Caki2 (cell line): ENCODE measurements at regions not wholly inside any gene's neighbourhood (a gene's known extent, or its start where the extent isn't known, plus 50 kb on each side); places are given as distances from the start of the nearest gene placed in this dataset.

Source experiments
- DNase-seq: peaks from one replicate; pipeline ENCODE4 v3.0.0-alpha.2; 2015; ENCODE audit warnings: low read depth
- in situ Hi-C: cut with HindIII; loops from 2 replicates; pipeline ENCODE4 v1.10.0; 2016; ENCODE audit warnings: low sequenced_read_pairs, low pct_unique_long_range_greater_than_20kb, mixed read lengths

DNA sequence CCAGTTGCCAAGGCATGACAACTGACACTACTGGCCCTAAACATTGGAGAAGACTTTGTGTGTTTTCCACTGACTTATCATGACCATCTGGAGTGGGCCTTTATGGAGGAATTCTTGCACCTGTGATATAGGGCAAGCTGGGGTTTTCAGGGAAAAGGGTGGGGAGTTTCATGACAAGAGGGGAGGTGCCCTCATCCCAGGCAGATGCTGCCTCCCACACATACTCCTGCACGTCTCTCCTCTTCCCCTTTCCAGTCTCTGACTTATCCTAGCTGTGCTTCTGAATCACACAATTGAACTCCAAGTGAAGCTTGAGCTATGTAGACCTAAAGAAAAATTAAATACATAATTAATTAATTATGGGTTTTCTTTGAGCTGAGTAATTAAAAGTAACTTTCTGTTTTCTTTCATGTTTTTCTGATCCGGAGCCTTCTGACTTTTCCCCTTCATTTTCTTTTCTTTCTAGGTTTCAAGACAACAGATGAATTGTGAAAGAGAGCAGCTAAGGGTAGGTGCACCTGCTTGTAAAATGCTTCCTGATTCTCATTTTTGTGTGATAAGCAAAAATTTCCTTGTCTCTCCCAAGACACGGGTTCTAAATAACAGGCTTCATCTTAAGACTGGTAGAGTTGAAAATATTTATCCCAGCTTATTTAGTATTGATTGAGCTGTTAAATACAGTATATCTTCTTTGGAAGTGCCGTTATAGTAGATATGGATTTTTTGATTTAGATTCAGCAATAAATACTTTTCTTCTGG is 280.9 kb upstream of the RBFOX1 start:
- in situ Hi-C loops = no loop called here
- no peak for DNase-seq

GRCh38 chr16:7044331-7044730 is 288.3 kb upstream of the RBFOX1 start:
- in situ Hi-C loops = no loop called here
- DNase-seq = no peak

DNA sequence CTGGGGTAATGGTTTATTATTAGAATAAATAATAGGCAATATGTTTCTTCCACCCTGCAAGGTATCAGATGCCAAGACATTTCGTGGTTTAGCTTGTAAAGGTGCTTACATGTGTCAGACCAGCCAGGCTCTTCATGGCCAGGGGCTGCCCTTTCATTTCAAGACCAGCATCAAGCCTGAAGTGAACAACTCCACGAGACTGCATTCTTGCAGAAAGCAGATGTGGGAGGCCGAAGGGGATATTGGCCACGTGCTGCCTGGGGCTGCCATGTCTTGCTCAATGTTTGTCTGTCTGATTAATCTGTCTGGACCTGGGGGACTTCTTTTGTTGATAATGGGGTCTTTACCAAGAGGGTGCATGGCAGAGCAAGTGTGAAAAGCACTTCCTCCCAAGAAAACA is 294.2 kb upstream of the RBFOX1 start:
- no peak for DNase-seq
- in situ Hi-C loops = no loop called here

- in situ Hi-C loops = no loop called here
- DNase-seq = no peak
Measured at GRCh38 chr16:7037495-7037894, 295.1 kb upstream of the RBFOX1 start.

- peak; percentile 38 for DNase-seq
- in situ Hi-C loops = no loop called here
Measured at GRCh38 chr16:7031031-7031430, 301.6 kb upstream of the RBFOX1 start.

- DNase-seq = no peak
- in situ Hi-C loops = no loop called here
Measured at GRCh38 chr16:7027401-7027800, 305.2 kb upstream of the RBFOX1 start.

- no peak for DNase-seq
- in situ Hi-C loops = no loop called here
Measured at GRCh38 chr16:7026639-7027038, 306.0 kb upstream of the RBFOX1 start.

DNA sequence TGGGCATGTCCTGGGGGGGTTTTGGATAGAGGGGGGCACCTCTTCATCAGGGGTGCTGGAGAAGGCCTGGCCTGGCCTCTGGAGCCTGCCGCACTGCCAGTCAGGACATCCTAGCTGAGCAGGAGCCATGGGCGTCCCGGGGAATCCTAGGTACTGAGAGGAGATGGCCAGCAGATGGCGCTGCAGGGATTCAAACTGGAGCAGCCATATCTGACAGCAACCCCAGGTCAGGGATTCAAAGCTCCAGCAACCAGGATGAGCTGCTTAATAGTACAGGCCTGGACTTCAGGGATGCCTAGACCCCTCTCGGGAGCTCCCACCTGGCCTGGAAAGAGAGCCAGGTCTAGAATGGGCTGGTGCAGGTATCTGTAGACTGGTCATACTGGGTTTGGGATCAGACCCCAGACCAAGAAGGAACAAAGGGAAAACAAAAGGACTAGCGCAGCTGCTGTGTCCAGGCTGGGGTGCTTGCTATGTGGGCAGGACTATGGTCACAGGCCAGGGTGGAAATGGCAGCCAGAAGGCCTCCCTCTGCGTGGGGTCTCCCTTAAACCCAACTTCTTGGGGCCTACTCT is 306.9 kb upstream of the RBFOX1 start:
- in situ Hi-C loops = no loop called here
- DNase-seq = peak; percentile 58

- no peak for DNase-seq
- in situ Hi-C loops = no loop called here
Measured at GRCh38 chr16:7021653-7022275, 310.9 kb upstream of the RBFOX1 start.

DNA sequence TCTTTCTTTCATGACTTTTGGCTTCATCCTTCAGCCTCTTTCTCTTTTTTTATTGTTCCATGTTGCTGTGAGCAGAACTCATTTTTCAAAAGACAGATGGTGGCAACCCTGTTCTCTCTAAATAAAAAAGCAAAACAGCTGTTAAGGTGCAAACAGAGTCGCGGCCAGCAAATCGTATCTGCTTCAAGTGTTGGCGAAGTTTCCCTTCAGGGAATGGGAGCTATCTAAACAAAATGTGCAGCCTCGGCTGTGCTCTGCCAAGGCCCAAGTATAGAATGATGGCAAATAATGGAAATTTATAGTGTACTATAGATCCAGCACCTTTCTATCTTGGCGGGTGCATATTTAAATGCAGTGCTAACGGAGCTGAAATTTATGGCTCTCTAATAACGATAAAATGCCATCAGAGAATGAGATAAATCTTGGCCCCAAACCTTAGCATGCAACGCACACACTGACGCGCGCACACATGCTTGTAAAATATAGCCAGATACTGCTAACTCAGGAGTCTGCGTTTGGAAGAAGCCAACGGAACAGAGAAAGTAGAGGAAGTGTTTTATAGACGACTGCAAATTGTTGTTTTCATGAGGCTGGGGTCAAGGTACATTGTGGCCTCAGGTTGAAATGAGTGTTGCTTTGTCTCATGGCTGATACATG is 315.5 kb upstream of the RBFOX1 start:
- in situ Hi-C loops = no loop called here

DNA sequence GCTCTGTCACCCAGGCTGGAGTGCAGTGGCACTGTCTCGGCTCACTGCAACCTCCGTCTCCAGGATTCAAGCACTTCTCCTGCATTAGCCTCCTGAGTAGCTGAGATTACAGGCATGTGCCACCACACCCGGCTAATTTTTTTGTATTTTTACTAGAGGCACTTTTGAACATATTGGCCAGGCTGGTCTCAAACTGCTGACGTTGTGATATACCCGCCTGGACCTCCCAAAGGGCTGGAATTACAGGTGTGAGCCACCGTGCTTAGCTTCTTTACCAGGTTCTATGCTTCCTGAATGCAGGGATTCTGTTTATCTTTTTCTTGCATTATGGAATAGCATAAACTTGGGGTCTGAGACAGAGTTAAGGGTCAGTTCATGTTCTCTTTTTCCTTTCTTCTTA is 317.9 kb upstream of the RBFOX1 start:
- no peak for DNase-seq
- in situ Hi-C loops = no loop called here

More for the DNA sequence above, 315.5 kb upstream of the RBFOX1 start:
- DNase-seq = no peak

- in situ Hi-C loops = no loop called here
- peak; percentile 20 for DNase-seq
Measured at GRCh38 chr16:7013990-7014389, 318.7 kb upstream of the RBFOX1 start.

GRCh38 chr16:7004266-7004665 is 328.4 kb upstream of the RBFOX1 start:
- in situ Hi-C loops = no loop called here

GRCh38 chr16:6993544-6993943 is 339.1 kb upstream of the RBFOX1 start:
- DNase-seq = no peak
- in situ Hi-C loops = no loop called here

More at GRCh38 chr16:7004266-7004665, 328.4 kb upstream of the RBFOX1 start:
- DNase-seq = no peak

DNA sequence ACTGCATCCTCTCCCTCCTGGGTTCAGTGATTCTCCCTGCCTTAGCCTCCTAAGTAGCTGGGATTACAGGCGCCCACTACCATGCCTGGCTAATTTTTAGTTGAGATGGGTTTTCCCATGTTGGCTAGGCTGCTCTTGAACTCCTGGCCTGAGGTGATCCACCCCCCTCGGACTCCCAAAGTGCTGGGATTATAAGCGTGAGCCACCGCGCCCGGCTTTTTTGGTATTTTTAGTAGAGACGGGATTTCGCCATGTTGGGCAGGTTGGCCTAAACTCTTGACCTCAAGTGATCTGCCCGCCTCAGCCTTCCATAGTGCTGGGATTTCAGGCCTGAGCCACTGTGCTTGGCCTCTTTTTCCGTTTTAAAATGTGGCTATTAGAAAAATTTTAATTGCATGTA is 343.8 kb upstream of the RBFOX1 start:
- no peak for DNase-seq
- in situ Hi-C loops = no loop called here

- no peak for DNase-seq
- in situ Hi-C loops = no loop called here
Measured at GRCh38 chr16:6977916-6978315, 354.7 kb upstream of the RBFOX1 start.

GRCh38 chr16:6977291-6977690 is 355.4 kb upstream of the RBFOX1 start:
- DNase-seq = no peak
- in situ Hi-C loops = no loop called here

DNA sequence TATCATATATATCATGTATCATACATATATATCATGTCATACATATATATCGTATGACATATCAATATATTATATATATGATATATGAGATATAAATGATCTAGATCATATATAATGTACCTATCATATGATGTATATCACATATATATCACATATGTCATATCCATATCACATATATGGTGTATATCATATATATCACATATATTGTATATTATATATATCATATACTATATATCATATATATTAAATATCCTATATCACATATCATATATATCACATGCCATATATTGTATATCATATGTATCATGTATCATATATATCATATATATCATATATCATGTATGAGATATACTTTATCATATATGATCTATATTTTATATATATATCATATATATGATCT is 355.9 kb upstream of the RBFOX1 start:
- in situ Hi-C loops = no loop called here

DNA sequence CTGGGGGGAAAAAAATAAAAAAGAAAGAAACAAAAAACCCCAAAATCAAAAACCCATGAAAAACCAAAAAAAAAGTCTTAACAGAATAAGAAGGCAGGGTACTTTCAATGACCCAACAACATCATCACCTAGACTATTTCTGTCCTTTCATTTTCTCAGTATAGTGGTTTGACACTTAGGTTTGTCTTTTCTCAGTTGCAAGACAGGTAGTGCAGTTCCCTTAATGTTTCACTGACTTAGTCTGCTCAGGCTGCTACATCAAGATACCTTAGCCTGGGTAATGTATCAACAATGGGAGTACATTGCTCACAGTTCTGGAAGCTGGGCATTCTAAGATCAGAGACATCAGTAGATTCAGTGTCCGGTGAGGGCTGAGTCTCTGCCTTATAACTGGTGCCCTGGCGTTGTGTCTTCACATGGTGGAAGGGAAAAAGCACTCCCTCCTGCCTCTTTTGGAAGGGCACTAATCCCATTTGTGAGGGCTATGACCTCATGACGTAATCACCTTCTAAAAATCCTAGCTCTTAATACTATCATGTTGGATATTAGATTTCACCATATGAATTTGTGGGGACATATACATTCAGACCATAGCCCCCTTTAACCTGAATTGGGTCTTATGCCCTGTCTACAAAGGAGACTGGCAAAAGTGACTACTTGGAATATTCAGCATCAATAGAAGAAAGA is 362.3 kb upstream of the RBFOX1 start:
- in situ Hi-C loops = no loop called here
- DNase-seq = no peak

More for the DNA sequence above, 355.9 kb upstream of the RBFOX1 start:
- no peak for DNase-seq
